GM20000 (cell line): ENCODE measurements at regions not wholly inside any gene's neighbourhood (a gene's known extent, or its start where the extent isn't known, plus 50 kb on each side); places are given as distances from the start of the nearest gene placed in this dataset.

ENCODE experiments used
- DNase-seq: peaks from one replicate; pipeline ENCODE4 v3.0.0; 2012; ENCODE audit warnings: low spot score
- CTCF ChIP-seq: IDR thresholded peaks from 2 replicates; pipeline ENCODE4 v1.5.1; 2012; ENCODE audit warnings: mild to moderate bottlenecking, control low read depth; ENCODE audit errors: extremely low read depth, missing control alignments

- no peak for TF ChIP-seq CTCF
- no peak for DNase-seq
Observed at GRCh38 chr19:28289295-28290063, 923.5 kb downstream of the UQCRFS1 start.

- DNase-seq: no peak
- TF ChIP-seq CTCF: no peak
Observed at GRCh38 chr19:28288572-28289264, 924.2 kb downstream of the UQCRFS1 start.

DNA sequence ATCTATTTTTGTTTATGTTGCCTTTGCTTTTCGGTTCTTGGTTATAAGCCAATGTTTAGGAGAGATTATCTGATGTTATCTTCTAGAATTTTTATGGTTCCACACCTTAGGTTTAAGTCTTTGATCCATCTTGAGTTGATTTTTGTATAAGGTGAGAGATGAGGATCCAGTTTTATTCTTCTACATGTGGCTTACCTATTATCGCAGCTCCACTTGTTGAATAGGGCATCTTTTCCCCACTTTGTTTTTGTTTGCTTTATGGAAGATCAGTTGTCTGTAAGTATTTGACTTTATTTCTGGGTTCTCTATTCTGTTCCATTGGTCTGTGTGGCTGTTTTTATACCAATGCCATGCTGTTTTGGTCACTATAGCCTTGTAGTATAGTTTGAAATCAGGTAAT is 927.0 kb downstream of the UQCRFS1 start:
- no peak for DNase-seq
- TF ChIP-seq CTCF: no peak

DNA sequence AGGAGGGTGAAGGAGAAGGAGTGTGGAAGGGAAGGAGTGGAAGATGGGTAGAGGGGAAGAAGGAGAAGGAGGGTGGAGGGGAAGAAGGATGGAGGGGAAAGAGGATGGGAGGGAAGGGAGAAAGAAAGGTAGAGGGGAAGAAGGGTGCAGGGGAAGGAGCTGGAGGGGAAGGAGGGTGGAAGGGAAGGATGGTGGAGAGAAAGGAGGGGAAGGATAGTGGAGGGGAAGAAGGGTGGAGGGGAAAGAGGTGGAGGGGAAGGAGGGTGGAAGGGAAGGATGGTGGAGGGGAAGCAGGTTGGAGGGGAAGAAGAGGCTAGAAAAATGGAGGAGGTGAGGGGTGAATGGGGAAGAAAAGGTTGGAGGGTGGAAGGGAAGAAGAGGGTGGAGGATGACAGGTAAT is 927.9 kb downstream of the UQCRFS1 start:
- TF ChIP-seq CTCF: no peak
- DNase-seq: no peak

DNA sequence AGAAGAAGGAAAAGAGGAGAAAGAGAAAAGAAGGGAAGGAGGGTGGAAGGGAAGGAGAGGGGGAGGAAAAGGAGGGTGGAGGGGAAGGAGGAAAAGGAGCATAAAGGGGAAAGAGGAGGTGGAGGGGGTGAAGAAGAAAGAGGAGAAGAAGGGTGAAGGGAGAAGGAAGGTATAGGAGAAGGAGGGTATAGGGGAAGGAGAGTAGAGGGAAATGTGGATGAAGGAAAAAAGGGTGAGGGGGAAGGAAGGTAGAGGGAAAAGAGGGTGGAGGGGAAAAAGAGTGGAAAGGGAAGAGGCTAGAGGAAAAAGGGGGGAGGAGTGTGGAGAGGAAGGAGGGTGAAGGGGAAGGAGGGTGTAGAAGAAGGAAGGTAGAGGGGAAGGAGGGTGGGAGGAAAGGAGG is 928.6 kb downstream of the UQCRFS1 start:
- TF ChIP-seq CTCF: no peak
- no peak for DNase-seq

GRCh38 chr19:28283592-28283991 is 929.4 kb downstream of the UQCRFS1 start:
- TF ChIP-seq CTCF: no peak
- DNase-seq: no peak

- no peak for DNase-seq
- TF ChIP-seq CTCF: no peak
Observed at GRCh38 chr19:28281676-28282075, 931.3 kb downstream of the UQCRFS1 start.
